GM18861 (cell line): ENCODE measurements at regions not wholly inside any gene's neighbourhood (a gene's known extent, or its start where the extent isn't known, plus 50 kb on each side); places are given as distances from the start of the nearest gene placed in this dataset.

Experiments
- ATAC-seq: cut with Tn5 transposase; IDR thresholded peaks from one replicate; pipeline ENCODE4 v1.9.1; 2021; ENCODE audit not compliant: unreplicated experiment

- no peak for ATAC-seq
Measured at GRCh38 chr2:213202011-213202410, 50.6 kb upstream of the IKZF2 start.

GRCh38 chr2:213205944-213206343, 54.5 kb upstream of the IKZF2 start:
- ATAC-seq: no peak

- no peak for ATAC-seq
Measured at GRCh38 chr2:213213186-213213585, 61.8 kb upstream of the IKZF2 start.

DNA sequence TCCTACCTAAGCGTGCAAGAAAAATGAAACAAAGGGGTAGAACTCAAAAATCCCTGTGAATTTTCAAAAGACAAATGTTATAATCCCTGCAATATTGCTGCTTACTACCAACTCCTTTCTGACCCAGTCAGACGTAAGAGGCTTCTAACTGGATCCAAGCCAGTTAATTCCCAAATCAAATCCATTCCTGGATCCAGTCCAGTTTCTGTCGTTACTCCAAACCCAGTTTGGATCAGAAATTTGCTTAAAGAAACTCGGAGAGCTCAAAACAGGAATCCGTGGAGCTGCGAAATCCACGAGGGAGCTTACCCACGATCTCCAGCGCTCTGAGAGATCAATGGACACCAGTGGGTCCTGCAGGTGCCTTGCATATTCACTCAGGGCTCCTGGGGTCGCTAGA, 62.8 kb upstream of the IKZF2 start:
- no peak for ATAC-seq

- no peak for ATAC-seq
Measured at GRCh38 chr2:213216461-213216860, 65.0 kb upstream of the IKZF2 start.

GRCh38 chr2:213219816-213220215, 64.4 kb upstream of the SPAG16 start:
- ATAC-seq: no peak

DNA sequence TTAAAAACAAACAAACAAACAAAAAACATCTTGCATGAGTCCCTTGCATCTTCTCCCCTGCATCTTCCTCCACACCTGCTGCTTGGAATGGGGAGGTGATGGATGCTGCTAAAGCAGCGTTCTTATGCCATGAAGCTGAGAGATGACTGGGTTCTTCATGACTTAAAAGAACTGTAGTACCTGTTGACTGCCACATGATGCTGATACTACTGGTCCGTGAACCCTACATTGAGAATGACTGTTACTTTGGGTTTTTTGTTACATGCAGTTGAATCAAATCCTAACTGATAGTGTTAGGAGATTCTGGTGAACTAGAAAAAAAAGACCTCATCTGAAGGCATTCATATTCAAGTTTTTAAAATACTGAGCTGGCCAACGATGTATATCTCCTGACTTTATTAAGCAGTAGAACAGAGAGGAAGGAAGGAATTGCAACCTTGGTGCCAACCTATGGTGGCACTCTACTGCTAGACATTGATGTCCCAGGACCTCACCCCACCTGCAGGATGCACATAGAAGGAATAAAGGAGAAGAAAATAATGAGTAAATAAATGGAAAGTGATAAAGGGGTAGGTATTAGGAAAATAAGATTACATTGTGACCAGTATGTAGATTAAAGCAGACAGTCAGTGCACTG, 63.2 kb upstream of the SPAG16 start:
- peak; percentile 44 for ATAC-seq

DNA sequence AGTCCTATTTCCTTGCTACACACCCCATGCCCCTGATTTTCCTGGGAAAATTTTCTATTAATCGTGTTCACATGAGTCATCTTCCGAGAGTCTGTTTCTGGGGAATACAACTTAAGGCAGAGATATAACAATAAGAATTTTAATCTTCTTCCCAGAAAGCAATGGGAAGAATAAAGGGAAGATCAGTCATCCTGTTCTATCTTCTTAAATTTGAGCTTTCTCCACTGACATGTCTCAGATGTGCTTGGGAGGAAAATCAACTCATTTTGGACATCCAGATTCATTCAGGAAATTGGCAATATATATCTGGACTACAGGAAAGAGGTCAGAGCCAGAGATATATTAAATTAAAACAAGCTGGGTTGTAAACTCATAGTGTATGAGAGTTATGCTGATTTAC, 62.3 kb upstream of the SPAG16 start:
- no peak for ATAC-seq

DNA sequence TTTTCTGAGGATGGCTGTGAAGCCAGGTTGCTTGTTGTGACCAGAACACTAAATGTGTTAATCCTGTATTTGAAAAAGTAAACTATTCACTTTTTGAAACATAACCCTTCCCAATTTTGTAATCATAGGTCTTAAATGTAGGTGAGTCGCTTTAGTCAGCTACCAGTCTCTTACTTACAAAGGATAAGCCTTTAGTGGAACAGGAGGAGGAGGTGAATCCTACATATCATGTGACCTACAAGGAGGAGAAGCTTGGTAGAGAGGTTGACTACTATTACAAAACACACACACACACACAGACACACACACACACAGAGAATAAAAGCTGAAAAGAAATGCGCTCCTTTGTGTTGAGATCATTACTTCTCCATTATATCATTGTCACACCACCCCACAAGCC, 59.9 kb upstream of the SPAG16 start:
- no peak for ATAC-seq

DNA sequence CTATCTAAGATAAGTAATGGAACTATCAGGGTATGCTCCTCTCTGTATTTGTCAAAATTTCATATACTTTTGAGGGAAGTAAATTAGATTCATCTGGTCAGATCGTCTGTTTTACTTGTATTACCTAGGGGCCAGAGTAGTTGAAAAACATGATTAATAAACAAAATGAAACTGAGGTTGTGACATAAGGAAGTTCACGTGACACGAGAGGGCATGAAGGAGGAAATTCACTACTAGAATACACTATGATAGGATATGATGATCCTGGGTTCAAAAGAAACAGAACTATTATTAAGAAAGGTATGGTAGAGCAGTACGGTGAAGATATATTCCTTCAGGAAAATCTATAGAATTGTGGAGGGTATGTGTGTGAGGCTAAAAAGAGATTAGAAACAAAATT, 58.4 kb upstream of the SPAG16 start:
- ATAC-seq: no peak

- peak; percentile 82 for ATAC-seq
Measured at GRCh38 chr2:213227458-213227857, 56.8 kb upstream of the SPAG16 start.

GRCh38 chr2:213228638-213229037, 55.6 kb upstream of the SPAG16 start:
- ATAC-seq: no peak

- ATAC-seq: peak; percentile 22
Measured at GRCh38 chr2:213229814-213230213, 54.5 kb upstream of the SPAG16 start.

GRCh38 chr2:213231966-213232365, 52.3 kb upstream of the SPAG16 start:
- ATAC-seq: no peak

DNA sequence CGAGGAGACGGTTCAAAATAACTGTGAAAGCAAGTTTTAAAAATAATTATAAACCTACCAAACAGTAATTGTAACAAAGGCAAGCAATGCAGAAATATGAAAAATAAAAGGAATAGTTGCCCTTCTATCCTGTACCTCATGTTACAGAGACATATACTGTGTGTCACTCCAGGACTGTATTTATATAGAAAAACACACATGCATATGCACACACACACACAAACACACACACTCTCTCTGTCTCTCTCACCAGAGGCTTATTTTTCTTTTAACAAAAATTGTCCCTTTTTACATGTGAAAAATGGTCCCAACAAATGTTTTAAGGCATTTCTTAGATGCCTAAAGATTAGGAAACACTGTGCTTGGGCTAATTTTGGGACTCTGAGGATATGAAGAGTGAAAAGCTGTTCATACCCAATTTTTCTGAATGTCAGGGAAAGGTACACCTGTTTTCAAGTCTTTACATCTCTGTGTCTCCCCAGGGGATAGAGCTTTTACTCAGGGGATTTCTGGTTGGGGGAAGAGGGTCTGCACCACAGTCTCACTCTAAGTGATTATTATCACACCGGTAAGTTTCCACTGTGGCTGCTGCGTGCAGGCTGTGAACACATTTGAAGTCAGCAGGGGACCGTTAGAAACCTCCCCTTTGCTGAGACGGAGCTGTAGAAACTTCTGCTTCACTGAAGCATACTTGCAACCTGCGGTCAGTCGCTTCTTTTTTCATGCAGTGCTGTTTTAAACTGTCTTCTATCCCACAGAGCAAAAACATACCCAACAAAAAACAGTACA, 51.4 kb upstream of the SPAG16 start:
- ATAC-seq: peak; percentile 85

DNA sequence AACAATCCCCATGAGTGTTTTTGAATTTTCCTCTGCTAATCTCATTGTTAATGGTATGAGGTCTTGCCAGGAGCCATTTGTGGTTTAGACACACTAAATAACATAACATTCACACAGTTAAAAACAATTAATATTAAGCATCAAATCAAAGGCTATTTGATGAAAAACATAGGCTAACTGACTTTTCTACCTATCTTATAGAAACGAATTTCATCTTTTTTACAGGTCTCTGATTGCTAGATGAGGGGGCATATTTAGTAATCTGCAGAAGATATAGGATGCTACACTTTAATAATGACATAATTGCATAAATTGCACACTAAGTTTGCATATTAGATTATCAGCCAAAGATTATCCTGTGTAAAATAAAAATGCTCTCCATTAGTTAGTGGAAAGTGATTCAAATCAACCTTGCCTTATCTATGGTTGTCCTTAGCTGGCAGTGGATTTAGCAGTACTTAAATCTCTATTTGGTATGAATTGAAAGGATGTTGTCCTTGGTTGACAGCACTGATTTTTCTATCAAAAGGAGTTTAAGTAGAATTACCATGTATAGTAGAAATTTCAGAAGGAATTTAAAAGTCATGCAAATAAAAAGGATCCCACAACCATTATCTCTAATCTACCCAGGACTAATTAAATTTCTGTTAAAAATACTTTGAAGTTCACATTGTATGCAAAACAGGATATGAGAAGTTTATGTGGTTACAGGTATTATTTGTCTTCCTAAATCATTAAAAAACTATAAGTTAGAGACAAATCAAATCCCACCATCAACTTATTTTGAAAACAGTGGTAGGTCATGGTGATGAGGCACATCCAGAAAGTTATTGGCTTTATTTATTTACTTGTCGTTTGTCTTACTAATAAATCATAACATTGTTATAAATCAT, 50.6 kb upstream of the SPAG16 start:
- ATAC-seq: no peak
